ENCODE measurements at regions not wholly inside any gene's neighbourhood (a gene's known extent, or its start where the extent isn't known, plus 50 kb on each side); places are given as distances from the start of the nearest gene placed in this dataset.
"Not testable (repeated sequence)": the region's sequence is repeated elsewhere in the genome, so short reads cannot be mapped to it uniquely, and the experiment has no call there.

GRCh38 chr4:57351731-57352130, 241.5 kb upstream of the IGFBP7 start:
- in situ Hi-C loops (cut with HindIII; ENCODE audit: low sequenced_read_pairs): no loop called here
- TF ChIP-seq CTCF (IDR thresholded peaks at IDR 0.05; ENCODE audit: low read depth, low read length): no peak

GRCh38 chr4:57344296-57344695, 234.1 kb upstream of the IGFBP7 start:
- in situ Hi-C loops (cut with HindIII; ENCODE audit: low sequenced_read_pairs): no loop called here
- DNase-seq (ENCODE audit: low read depth, low spot score): no peak
- no peak for TF ChIP-seq CTCF (IDR thresholded peaks at IDR 0.05; ENCODE audit: low read depth, low read length)
- no peak overlapping the region for H3K4me3 ChIP-seq (ENCODE audit: low read depth, low read length)

More at GRCh38 chr4:57351731-57352130, 241.5 kb upstream of the IGFBP7 start:
- no peak overlapping the region for H3K4me3 ChIP-seq (ENCODE audit: low read depth, low read length)
- DNase-seq (ENCODE audit: low read depth, low spot score): no peak

- H3K4me3 ChIP-seq (ENCODE audit: low read depth, low read length): no peak overlapping the region
- peak; percentile 34 for DNase-seq (ENCODE audit: low read depth, low spot score)
- in situ Hi-C loops (cut with HindIII; ENCODE audit: low sequenced_read_pairs): no loop called here
- no peak for TF ChIP-seq CTCF (IDR thresholded peaks at IDR 0.05; ENCODE audit: low read depth, low read length)
Measured at GRCh38 chr4:57342411-57342810, 232.2 kb upstream of the IGFBP7 start.

GRCh38 chr4:57338861-57339260, 228.7 kb upstream of the IGFBP7 start:
- DNase-seq (ENCODE audit: low read depth, low spot score); in situ Hi-C loops (cut with HindIII; ENCODE audit: low sequenced_read_pairs); H3K4me3 ChIP-seq (ENCODE audit: low read depth, low read length): not testable (repeated sequence)

GRCh38 chr4:57333684-57334083, 223.5 kb upstream of the IGFBP7 start:
- H3K4me3 ChIP-seq (ENCODE audit: low read depth, low read length): no peak overlapping the region
- in situ Hi-C loops (cut with HindIII; ENCODE audit: low sequenced_read_pairs): no loop called here
- no peak for DNase-seq (ENCODE audit: low read depth, low spot score)
- TF ChIP-seq CTCF (IDR thresholded peaks at IDR 0.05; ENCODE audit: low read depth, low read length): no peak

GRCh38 chr4:57331959-57332358, 221.8 kb upstream of the IGFBP7 start:
- H3K4me3 ChIP-seq (ENCODE audit: low read depth, low read length): no peak overlapping the region
- in situ Hi-C loops (cut with HindIII; ENCODE audit: low sequenced_read_pairs): no loop called here
- no peak for TF ChIP-seq CTCF (IDR thresholded peaks at IDR 0.05; ENCODE audit: low read depth, low read length)
- no peak for DNase-seq (ENCODE audit: low read depth, low spot score)

- no peak overlapping the region for H3K4me3 ChIP-seq (ENCODE audit: low read depth, low read length)
- no peak for TF ChIP-seq CTCF (IDR thresholded peaks at IDR 0.05; ENCODE audit: low read depth, low read length)
- no peak for DNase-seq (ENCODE audit: low read depth, low spot score)
- in situ Hi-C loops (cut with HindIII; ENCODE audit: low sequenced_read_pairs): no loop called here
Measured at GRCh38 chr4:57329279-57329678, 219.1 kb upstream of the IGFBP7 start.
